GM12878 (cell line): ENCODE measurements at regions not wholly inside any gene's neighbourhood (a gene's known extent, or its start where the extent isn't known, plus 50 kb on each side); places are given as distances from the start of the nearest gene placed in this dataset.

Experiments
- EP300 ChIP-seq, 2 experiments: fragments of 150-350 bp in 1 of 2; IDR thresholded peaks; 2 replicates each; pipeline ENCODE4 v1.6.1; 2011 to 2012; ENCODE audit warnings: low read depth in 2 of 2, low read length in 2 of 2, borderline replicate concordance in 1 of 2, improper control_type of control experiment in 1 of 2, inconsistent platforms in 1 of 2; ENCODE audit not compliant: control insufficient read depth in 1 of 2
- JUNB ChIP-seq: IDR thresholded peaks from 2 replicates; pipeline ENCODE4 v1.6.1; 2016; ENCODE audit warnings: antibody characterized with exemption, mild to moderate bottlenecking
- MAX ChIP-seq: IDR thresholded peaks from 2 replicates; pipeline ENCODE4 v1.6.1; 2012; ENCODE audit warnings: low read depth, low read length, improper control_type of control experiment
- POLR2A ChIP-seq: IDR thresholded peaks from 2 replicates; pipeline ENCODE4 v1.6.1; 2011; ENCODE audit warnings: low read depth, mild to moderate bottlenecking, low read length
- SMC3 ChIP-seq: IDR thresholded peaks from 2 replicates; pipeline ENCODE4 v1.6.1; 2011; ENCODE audit warnings: low read length, improper control_type of control experiment, borderline replicate concordance
- SPI1 ChIP-seq: IDR thresholded peaks from 2 replicates; pipeline ENCODE4 v1.6.1; 2011; ENCODE audit warnings: low read depth, mild to moderate bottlenecking, low read length, moderate library complexity, borderline replicate concordance; ENCODE audit not compliant: insufficient read depth
- TCF12 ChIP-seq: IDR thresholded peaks from 2 replicates; pipeline ENCODE4 v1.6.1; 2011; ENCODE audit warnings: low read depth, mild to moderate bottlenecking, low read length
- TF ChIP-seq, protein P1 (sequence below), 3 experiments: IDR thresholded peaks in 2 of 3; conservative IDR thresholded peaks in 1 of 3; 2 replicates each; pipeline ENCODE4 v1.5.1; 2011; ENCODE audit warnings: low read depth in 3 of 3, low read length in 3 of 3, mild to moderate bottlenecking in 3 of 3, control low read depth in 2 of 3, moderate library complexity in 2 of 3, inconsistent platforms in 1 of 3, mixed read lengths in 1 of 3; ENCODE audit not compliant: control insufficient read depth in 2 of 3, insufficient read depth in 1 of 3; ENCODE audit errors: extremely low read depth in 1 of 3
- TF ChIP-seq, protein P2 (sequence below): IDR thresholded peaks from 2 replicates; pipeline ENCODE4 v1.6.1; 2011; ENCODE audit warnings: borderline replicate concordance, low read depth, mild to moderate bottlenecking, moderate library complexity, mixed read lengths, low read length; ENCODE audit not compliant: insufficient read depth; ENCODE audit errors: extremely low read length

- TF ChIP-seq, protein P1, sequence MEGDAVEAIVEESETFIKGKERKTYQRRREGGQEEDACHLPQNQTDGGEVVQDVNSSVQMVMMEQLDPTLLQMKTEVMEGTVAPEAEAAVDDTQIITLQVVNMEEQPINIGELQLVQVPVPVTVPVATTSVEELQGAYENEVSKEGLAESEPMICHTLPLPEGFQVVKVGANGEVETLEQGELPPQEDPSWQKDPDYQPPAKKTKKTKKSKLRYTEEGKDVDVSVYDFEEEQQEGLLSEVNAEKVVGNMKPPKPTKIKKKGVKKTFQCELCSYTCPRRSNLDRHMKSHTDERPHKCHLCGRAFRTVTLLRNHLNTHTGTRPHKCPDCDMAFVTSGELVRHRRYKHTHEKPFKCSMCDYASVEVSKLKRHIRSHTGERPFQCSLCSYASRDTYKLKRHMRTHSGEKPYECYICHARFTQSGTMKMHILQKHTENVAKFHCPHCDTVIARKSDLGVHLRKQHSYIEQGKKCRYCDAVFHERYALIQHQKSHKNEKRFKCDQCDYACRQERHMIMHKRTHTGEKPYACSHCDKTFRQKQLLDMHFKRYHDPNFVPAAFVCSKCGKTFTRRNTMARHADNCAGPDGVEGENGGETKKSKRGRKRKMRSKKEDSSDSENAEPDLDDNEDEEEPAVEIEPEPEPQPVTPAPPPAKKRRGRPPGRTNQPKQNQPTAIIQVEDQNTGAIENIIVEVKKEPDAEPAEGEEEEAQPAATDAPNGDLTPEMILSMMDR (IDR thresholded peaks at IDR 0.05 in 2 of 3, conservative IDR thresholded peaks at IDR 0.05 in 1 of 3; ENCODE audit: control insufficient read depth in 2 of 3, extremely low read depth in 1 of 3, insufficient read depth in 1 of 3, low read depth in 3 of 3, low read length in 3 of 3) = no peak
- TF ChIP-seq TCF12 (no peak), SMC3 (no peak), POLR2A (no peak), EP300 (IDR thresholded peaks at IDR 0.05; ENCODE audit: borderline replicate concordance in 1 of 2, control insufficient read depth in 1 of 2, low read depth in 2 of 2, low read length in 2 of 2) (no peak), JUNB (no peak), SPI1 (no peak), MAX (no peak)
- TF ChIP-seq, protein P2, sequence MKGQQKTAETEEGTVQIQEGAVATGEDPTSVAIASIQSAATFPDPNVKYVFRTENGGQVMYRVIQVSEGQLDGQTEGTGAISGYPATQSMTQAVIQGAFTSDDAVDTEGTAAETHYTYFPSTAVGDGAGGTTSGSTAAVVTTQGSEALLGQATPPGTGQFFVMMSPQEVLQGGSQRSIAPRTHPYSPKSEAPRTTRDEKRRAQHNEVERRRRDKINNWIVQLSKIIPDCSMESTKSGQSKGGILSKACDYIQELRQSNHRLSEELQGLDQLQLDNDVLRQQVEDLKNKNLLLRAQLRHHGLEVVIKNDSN = no peak
Measured at GRCh38 chr18:47343291-47343690, 91.8 kb upstream of the SKOR2 start.
